Upper lobe of left lung (tissue), 4 donors: ENCODE measurements at regions not wholly inside any gene's neighbourhood (a gene's known extent, or its start where the extent isn't known, plus 50 kb on each side); places are given as distances from the start of the nearest gene placed in this dataset.

Experiments
- CTCF ChIP-seq, 6 experiments: fragments of 450-650 bp in 4 of 6; fragments of 200-600 bp in 2 of 6; sonication (generic) in 2 of 6; IDR thresholded peaks; one replicate each; pipeline ENCODE4 v1.5.1; 2016 to 2019; ENCODE audit warnings: antibody characterized with exemption in 6 of 6
- EP300 ChIP-seq, 4 donors: sonication (generic); formaldehyde crosslinking; IDR thresholded peaks; one replicate each; pipeline ENCODE4 v1.5.1; 2017; ENCODE audit warnings: antibody characterized with exemption in 4 of 4, control low read depth in 2 of 4
- POLR2A ChIP-seq, 4 donors: fragments of 450-650 bp; IDR thresholded peaks; one replicate each; pipeline ENCODE4 v1.5.1; 2016 to 2017; ENCODE audit warnings: antibody characterized with exemption in 4 of 4, mild to moderate bottlenecking in 2 of 4

GRCh38 chr20:24842274-24842917 lies 106.7 kb upstream of the CST7 start:
- no peak for TF ChIP-seq CTCF (IDR thresholded peaks at IDR 0.05)
- TF ChIP-seq EP300 (IDR thresholded peaks at IDR 0.05), result no peak
- no peak for TF ChIP-seq POLR2A (IDR thresholded peaks at IDR 0.05)
